MM.1S (cell line): ENCODE measurements at regions not wholly inside any gene's neighbourhood (a gene's known extent, or its start where the extent isn't known, plus 50 kb on each side); places are given as distances from the start of the nearest gene placed in this dataset.

Experiments
- DNase-seq: peaks from one replicate; pipeline ENCODE4 v3.0.0-alpha.2; 2015
- H2AFZ ChIP-seq: fragments of 300-600 bp; sonication (generic); 2 replicates; pipeline ENCODE4 v1.6.0; 2016; ENCODE audit warnings: antibody characterized with exemption, low read length
- H3F3A ChIP-seq: fragments of 300-600 bp; sonication (generic); 2 replicates; pipeline ENCODE4 v1.6.1; 2016; ENCODE audit warnings: mild to moderate bottlenecking, antibody characterized with exemption, low read length, moderate library complexity, mixed read lengths; ENCODE audit not compliant: insufficient read depth
- H3K27ac ChIP-seq: fragments of 300-600 bp; sonication (generic); 2 replicates; pipeline ENCODE4 v1.5.1; 2016; ENCODE audit warnings: mild to moderate bottlenecking, low read length
- H3K27me3 ChIP-seq: fragments of 300-600 bp; sonication (generic); replicated peaks from 2 replicates; pipeline ENCODE4 v1.6.0; 2016; ENCODE audit warnings: low read length; ENCODE audit not compliant: insufficient read depth
- H3K36me3 ChIP-seq: fragments of 300-600 bp; sonication (generic); replicated peaks from 2 replicates; pipeline ENCODE4 v1.6.1; 2016; ENCODE audit warnings: mild to moderate bottlenecking, low read length, mixed read lengths; ENCODE audit not compliant: insufficient read depth
- H3K4me1 ChIP-seq: fragments of 300-600 bp; sonication (generic); 2 replicates; pipeline ENCODE4 v1.6.1; 2016; ENCODE audit warnings: low read length, mixed read lengths
- H3K4me2 ChIP-seq: fragments of 300-600 bp; sonication (generic); 2 replicates; pipeline ENCODE4 v1.6.0; 2016; ENCODE audit warnings: low read depth, low read length
- H3K4me3 ChIP-seq: fragments of 300-600 bp; sonication (generic); 2 replicates; pipeline ENCODE4 v1.5.1; 2016; ENCODE audit warnings: low read length, mixed read lengths
- H3K79me2 ChIP-seq: fragments of 300-600 bp; sonication (generic); 2 replicates; pipeline ENCODE4 v1.6.1; 2016; ENCODE audit warnings: mixed run types, low read length, mixed read lengths
- H3K9ac ChIP-seq: fragments of 300-600 bp; sonication (generic); 2 replicates; pipeline ENCODE4 v1.6.1; 2016; ENCODE audit warnings: low read length, mixed read lengths
- H3K9me2 ChIP-seq: fragments of 300-600 bp; sonication (generic); replicated peaks from 2 replicates; pipeline ENCODE4 v1.6.1; 2016; ENCODE audit warnings: mild to moderate bottlenecking, low read length, mixed read lengths; ENCODE audit not compliant: insufficient read depth
- H3K9me3 ChIP-seq: fragments of 300-600 bp; sonication (generic); replicated peaks from 2 replicates; pipeline ENCODE4 v1.6.1; 2016; ENCODE audit warnings: mild to moderate bottlenecking, low read length, mixed read lengths; ENCODE audit not compliant: insufficient read depth
- H4K20me1 ChIP-seq: fragments of 300-600 bp; sonication (generic); 2 replicates; pipeline ENCODE4 v1.6.1; 2016; ENCODE audit warnings: mild to moderate bottlenecking, low read length, moderate library complexity, mixed read lengths; ENCODE audit not compliant: insufficient read depth
- CTCF ChIP-seq: fragments of 300-600 bp; sonication (generic); IDR thresholded peaks from 2 replicates; pipeline ENCODE4 v1.5.1; 2016; ENCODE audit warnings: antibody characterized with exemption, low read length, mixed read lengths
- EZH2 ChIP-seq: fragments of 300-600 bp; sonication (generic); optimal IDR thresholded peaks from 2 replicates; pipeline ENCODE3; 2017; ENCODE audit warnings: low read depth, mild to moderate bottlenecking, antibody characterized with exemption, low read length, mixed read lengths
- EZH2phosphoT487 ChIP-seq: fragments of 300-600 bp; sonication (generic); IDR thresholded peaks from 2 replicates; pipeline ENCODE4 v1.6.1; 2018; ENCODE audit warnings: antibody characterized with exemption, low read length

GRCh38 chr6:56860475-56860874 is 94.4 kb upstream of the BEND6 start:
- DNase-seq = no peak
- H3K79me2 ChIP-seq = no peaks in the 10 kb centered on the region
- H4K20me1 ChIP-seq = no peaks in the 10 kb centered on the region
- H3F3A ChIP-seq = no peaks in the 10 kb centered on the region
- H3K9me3 ChIP-seq = no peaks in the 10 kb centered on the region
- no peak overlapping the region for H3K9ac ChIP-seq
- no peaks in the 10 kb centered on the region for H3K36me3 ChIP-seq
- no peaks in the 10 kb centered on the region for H3K27me3 ChIP-seq
- no peak overlapping the region for H3K27ac ChIP-seq
- no peak overlapping the region for H3K4me2 ChIP-seq
- H2AFZ ChIP-seq = no peak overlapping the region
- H3K9me2 ChIP-seq = no peaks in the 10 kb centered on the region
- no peak overlapping the region for H3K4me3 ChIP-seq
- no peak for TF ChIP-seq EZH2phosphoT487
- TF ChIP-seq EZH2 = no peak
- peaks cover 23% of the 10 kb centered on the region for H3K4me1 ChIP-seq

DNA sequence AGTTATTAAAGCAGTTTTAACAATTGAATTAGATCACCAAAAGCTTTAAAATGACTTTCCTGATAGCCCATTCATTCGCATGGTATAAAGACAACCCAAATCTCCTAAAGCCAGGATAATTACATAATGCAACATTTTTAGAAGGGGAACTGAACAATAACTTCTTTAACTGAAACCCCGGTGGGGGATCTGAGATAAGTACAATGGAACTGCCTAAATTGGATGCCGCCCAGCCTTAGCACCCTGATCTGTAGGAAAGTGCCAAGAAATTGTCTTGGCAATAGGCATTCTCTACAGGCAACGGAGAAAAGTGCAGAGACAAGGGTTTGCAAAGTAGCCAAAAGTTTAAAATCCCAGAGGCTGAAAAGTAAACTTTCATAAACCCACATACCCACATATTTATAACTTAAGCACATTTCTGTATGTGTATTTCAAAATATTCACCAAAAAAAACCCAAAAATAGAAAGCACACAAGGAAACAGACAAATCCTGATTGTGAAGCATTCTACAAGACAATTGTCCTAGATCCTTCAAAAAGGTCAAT is 98.8 kb upstream of the BEND6 start:
- H3K27me3 ChIP-seq = no peaks in the 10 kb centered on the region
- H3K9me2 ChIP-seq = no peaks in the 10 kb centered on the region
- no peaks in the 10 kb centered on the region for H3K36me3 ChIP-seq
- H3K4me2 ChIP-seq = no peak overlapping the region
- H2AFZ ChIP-seq = no peak overlapping the region
- no peaks in the 10 kb centered on the region for H4K20me1 ChIP-seq
- no peak overlapping the region for H3K9ac ChIP-seq
- no peak for DNase-seq
- H3K79me2 ChIP-seq = no peaks in the 10 kb centered on the region
- H3K4me3 ChIP-seq = no peak overlapping the region
- H3K27ac ChIP-seq = no peak overlapping the region
- H3K4me1 ChIP-seq = peaks cover 12% of the 10 kb centered on the region
- TF ChIP-seq EZH2 (no peak), CTCF (no peak), EZH2phosphoT487 (no peak)
- H3F3A ChIP-seq = no peaks in the 10 kb centered on the region
- H3K9me3 ChIP-seq = no peaks in the 10 kb centered on the region

DNA sequence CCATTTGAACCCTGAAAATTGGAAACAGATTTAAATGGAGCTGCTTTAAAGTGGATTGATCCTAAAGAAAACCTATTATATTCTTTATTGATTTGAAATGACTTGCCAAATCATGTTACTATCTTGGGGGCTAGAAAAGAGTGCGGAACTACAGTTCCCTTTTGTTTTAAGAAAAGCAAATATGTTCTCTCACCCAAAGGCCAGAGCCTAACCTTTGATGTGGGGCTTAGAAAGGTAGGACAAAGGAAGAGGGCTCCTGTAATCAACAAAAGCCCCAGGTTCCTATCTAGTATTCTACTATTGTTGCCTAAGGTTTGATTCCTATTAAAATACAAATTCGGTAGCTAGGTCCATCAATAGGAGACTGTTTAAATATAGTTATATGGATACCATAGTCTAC is 100.8 kb upstream of the BEND6 start:
- H3K36me3 ChIP-seq = no peaks in the 10 kb centered on the region
- no peak overlapping the region for H3K4me3 ChIP-seq
- H3K9me2 ChIP-seq = no peaks in the 10 kb centered on the region
- no peaks in the 10 kb centered on the region for H3K79me2 ChIP-seq
- DNase-seq = no peak
- no peak overlapping the region for H3K9ac ChIP-seq
- H3K9me3 ChIP-seq = no peaks in the 10 kb centered on the region
- no peak for TF ChIP-seq EZH2phosphoT487
- peaks cover 12% of the 10 kb centered on the region for H3K4me1 ChIP-seq
- H3K4me2 ChIP-seq = no peak overlapping the region
- no peak overlapping the region for H2AFZ ChIP-seq
- H3F3A ChIP-seq = no peaks in the 10 kb centered on the region
- H3K27me3 ChIP-seq = no peaks in the 10 kb centered on the region
- H3K27ac ChIP-seq = no peak overlapping the region
- no peaks in the 10 kb centered on the region for H4K20me1 ChIP-seq

DNA sequence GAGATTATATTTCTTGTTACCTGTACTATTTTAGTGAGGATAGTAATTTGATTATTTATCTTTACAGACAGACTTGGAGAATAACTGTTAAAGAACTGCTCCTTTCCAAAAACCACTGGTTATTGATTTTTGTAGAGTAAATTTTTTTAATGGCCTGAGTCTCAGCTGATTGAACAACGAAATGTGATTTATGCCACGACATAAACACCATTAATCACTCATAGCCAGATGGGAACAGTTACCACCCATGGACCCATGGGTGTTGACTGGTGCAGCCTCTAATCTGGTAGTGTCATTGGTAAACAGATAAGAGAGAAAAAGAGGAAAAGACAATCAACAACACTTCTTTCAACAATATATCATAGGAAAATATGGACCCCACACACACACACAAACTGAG is 101.4 kb upstream of the BEND6 start:
- Histone ChIP-seq H3K9me2 (no peaks in the 10 kb centered on the region), H3K4me1 (peaks cover 12% of the 10 kb centered on the region), H3K9me3 (no peaks in the 10 kb centered on the region), H3K4me2 (no peak overlapping the region), H3K27me3 (no peaks in the 10 kb centered on the region), H2AFZ (no peak overlapping the region), H3K79me2 (no peaks in the 10 kb centered on the region), H3K27ac (no peak overlapping the region), H3K4me3 (no peak overlapping the region), H3K9ac (no peak overlapping the region), H3K36me3 (no peaks in the 10 kb centered on the region), H4K20me1 (no peaks in the 10 kb centered on the region), H3F3A (no peaks in the 10 kb centered on the region)
- DNase-seq = no peak
- TF ChIP-seq EZH2phosphoT487 = no peak
- no peak for TF ChIP-seq EZH2
- TF ChIP-seq CTCF = no peak
